ENCODE measurements at regions not wholly inside any gene's neighbourhood (a gene's known extent, or its start where the extent isn't known, plus 50 kb on each side); places are given as distances from the start of the nearest gene placed in this dataset.
"Not testable (repeated sequence)": the region's sequence is repeated elsewhere in the genome, so short reads cannot be mapped to it uniquely, and the experiment has no call there.

GRCh38 chr20:22529150-22530019 is 55.0 kb downstream of the FOXA2 start:
- Histone ChIP-seq H3K4me2 (no peak overlapping the region), H3K4me3 (no peak overlapping the region), H3K9me3 (replicated peaks in 1 of 11) (no peaks in the 10 kb centered on the region), H3K27me3 (no peaks in the 10 kb centered on the region), H3K9ac (no peak overlapping the region), H3K4me1 (peaks cover 0 to 21% (median 11%) of the 10 kb centered on the region in 10 experiments; a peak in 18 of 20 replicates), H3K27ac (no peak overlapping the region), H3K36me3 (no peaks in the 10 kb centered on the region), H4K20me1 (no peaks in the 10 kb centered on the region)
- no peak for TF ChIP-seq Cebpa-rat (IDR thresholded peaks at IDR 0.05)

- no peaks in the 10 kb centered on the region for H3K36me3 ChIP-seq
Observed at GRCh38 chr20:22526512-22527012, 57.8 kb downstream of the FOXA2 start.

DNA sequence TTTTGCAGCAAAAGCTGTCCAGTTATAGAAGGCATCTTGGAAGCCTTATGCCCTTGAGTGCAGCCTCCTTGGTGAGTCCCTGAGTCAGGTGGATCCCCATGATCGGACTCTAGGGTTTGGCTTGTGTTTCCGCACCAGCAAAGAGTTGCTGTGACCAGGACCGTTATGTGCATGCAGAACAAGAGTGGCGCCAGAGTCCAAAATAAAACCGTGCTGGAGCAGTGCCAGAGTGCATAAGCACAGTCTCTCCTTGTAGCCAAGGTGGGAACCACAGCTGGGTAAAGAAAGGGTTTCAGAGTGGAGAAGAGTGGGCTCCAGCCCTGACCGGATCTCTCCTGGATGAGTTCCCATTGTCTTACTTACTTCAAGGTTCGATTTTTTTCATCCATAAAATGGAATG is 58.6 kb downstream of the FOXA2 start:
- no peaks in the 10 kb centered on the region for H3K27me3 ChIP-seq
- H3K9me3 ChIP-seq (replicated peaks in 1 of 11) = no peaks in the 10 kb centered on the region
- no peaks in the 10 kb centered on the region for H4K20me1 ChIP-seq
- H3K27ac ChIP-seq = no peak overlapping the region
- H3K9ac ChIP-seq = no peak overlapping the region
- H3K4me3 ChIP-seq = no peak overlapping the region
- no peak for TF ChIP-seq Cebpa-rat (IDR thresholded peaks at IDR 0.05)
- H3K4me2 ChIP-seq = peak overlapping the region in 8 of 11 experiments; percentile 5 to 53 (median 38); a peak in 14 of 22 replicates
- H3K36me3 ChIP-seq = no peaks in the 10 kb centered on the region
- H3K4me1 ChIP-seq = peaks cover 0 to 21% (median 11%) of the 10 kb centered on the region in 10 experiments; a peak in 18 of 20 replicates

More at GRCh38 chr20:22526512-22527012, 57.8 kb downstream of the FOXA2 start:
- Histone ChIP-seq H3K27me3 (no peaks in the 10 kb centered on the region), H3K4me2 (peak overlapping the region in 8 of 11 experiments; percentile 25 to 53 (median 38); a peak in 12 of 22 replicates), H3K9ac (no peak overlapping the region), H3K9me3 (replicated peaks in 1 of 11) (no peaks in the 10 kb centered on the region), H3K4me3 (no peak overlapping the region), H3K27ac (no peak overlapping the region), H4K20me1 (no peaks in the 10 kb centered on the region), H3K4me1 (peaks cover 0 to 21% (median 11%) of the 10 kb centered on the region in 10 experiments; a peak in 18 of 20 replicates)
- no peak for TF ChIP-seq Cebpa-rat (IDR thresholded peaks at IDR 0.05)

GRCh38 chr20:22525069-22525820 is 59.1 kb downstream of the FOXA2 start:
- Histone ChIP-seq H4K20me1 (no peaks in the 10 kb centered on the region), H3K9ac (no peak overlapping the region), H3K4me3 (no peak overlapping the region), H3K4me1 (peaks cover 0 to 21% (median 11%) of the 10 kb centered on the region in 10 experiments; a peak in 18 of 20 replicates), H3K9me3 (replicated peaks in 1 of 11) (no peaks in the 10 kb centered on the region), H3K27ac (no peak overlapping the region), H3K4me2 (peak overlapping the region in 7 of 11 experiments; percentile 25 to 53 (median 39); a peak in 10 of 22 replicates), H3K36me3 (no peaks in the 10 kb centered on the region), H3K27me3 (no peaks in the 10 kb centered on the region)
- TF ChIP-seq Cebpa-rat (IDR thresholded peaks at IDR 0.05) = no peak

DNA sequence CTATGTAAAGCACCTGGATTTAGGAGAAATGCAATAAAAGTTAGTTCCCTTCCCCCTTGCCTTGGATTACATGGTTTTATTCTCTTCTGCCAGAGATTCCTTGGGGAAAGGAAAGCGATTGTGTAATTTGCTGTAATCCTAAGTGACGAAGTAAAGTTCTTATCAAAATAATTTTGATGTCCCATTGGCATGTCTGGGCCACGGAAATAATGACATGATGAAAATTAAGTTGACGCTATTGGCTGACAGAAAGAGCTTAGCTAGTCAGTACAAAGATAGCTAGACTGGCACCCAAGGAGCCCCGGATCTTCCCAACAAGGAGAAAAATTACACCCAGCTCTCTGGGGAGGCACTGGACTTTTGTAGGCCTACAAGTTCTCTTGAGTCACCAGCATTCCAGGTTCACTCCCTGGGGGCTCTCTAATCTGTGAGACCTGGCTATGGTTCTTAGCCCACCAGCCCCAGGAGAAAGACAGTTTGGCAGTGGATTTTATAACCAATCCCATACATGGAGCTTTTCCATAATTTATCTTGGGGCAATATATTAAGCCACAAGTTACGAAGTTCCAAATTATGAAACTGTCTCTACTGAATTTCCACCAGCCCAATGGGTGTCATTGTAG is 59.9 kb downstream of the FOXA2 start:
- no peak overlapping the region for H3K9ac ChIP-seq
- no peaks in the 10 kb centered on the region for H4K20me1 ChIP-seq
- no peak overlapping the region for H3K4me2 ChIP-seq
- H3K4me1 ChIP-seq = peaks cover 0 to 21% (median 11%) of the 10 kb centered on the region in 10 experiments; a peak in 18 of 20 replicates
- H3K36me3 ChIP-seq = no peaks in the 10 kb centered on the region
- H3K4me3 ChIP-seq = no peak overlapping the region
- no peaks in the 10 kb centered on the region for H3K27me3 ChIP-seq
- no peak for TF ChIP-seq Cebpa-rat (IDR thresholded peaks at IDR 0.05)
- no peaks in the 10 kb centered on the region for H3K9me3 ChIP-seq (replicated peaks in 1 of 11)
- H3K27ac ChIP-seq = no peak overlapping the region

GRCh38 chr20:22523499-22524392 is 60.6 kb downstream of the FOXA2 start:
- Histone ChIP-seq H3K27me3 (no peaks in the 10 kb centered on the region), H3K9ac (no peak overlapping the region), H3K27ac (no peak overlapping the region), H4K20me1 (no peaks in the 10 kb centered on the region), H3K4me2 (no peak overlapping the region), H3K4me1 (peaks cover 0 to 21% (median 11%) of the 10 kb centered on the region in 10 experiments; a peak in 18 of 20 replicates), H3K9me3 (replicated peaks in 1 of 11) (no peaks in the 10 kb centered on the region), H3K36me3 (no peaks in the 10 kb centered on the region), H3K4me3 (no peak overlapping the region)
- TF ChIP-seq Cebpa-rat (IDR thresholded peaks at IDR 0.05) = no peak

- no peak overlapping the region for H3K4me3 ChIP-seq
- no peak for TF ChIP-seq Cebpa-rat (IDR thresholded peaks at IDR 0.05)
- H3K27me3 ChIP-seq = no peaks in the 10 kb centered on the region
- H3K27ac ChIP-seq = no peak overlapping the region
- H3K9me3 ChIP-seq (replicated peaks in 1 of 11) = no peaks in the 10 kb centered on the region
- H3K4me2 ChIP-seq = no peak overlapping the region
- peaks cover 0 to 21% (median 11%) of the 10 kb centered on the region in 10 experiments; a peak in 18 of 20 replicates for H3K4me1 ChIP-seq
- H3K36me3 ChIP-seq = no peaks in the 10 kb centered on the region
- H4K20me1 ChIP-seq = no peaks in the 10 kb centered on the region
- no peak overlapping the region for H3K9ac ChIP-seq
Observed at GRCh38 chr20:22523128-22523498, 61.3 kb downstream of the FOXA2 start.

DNA sequence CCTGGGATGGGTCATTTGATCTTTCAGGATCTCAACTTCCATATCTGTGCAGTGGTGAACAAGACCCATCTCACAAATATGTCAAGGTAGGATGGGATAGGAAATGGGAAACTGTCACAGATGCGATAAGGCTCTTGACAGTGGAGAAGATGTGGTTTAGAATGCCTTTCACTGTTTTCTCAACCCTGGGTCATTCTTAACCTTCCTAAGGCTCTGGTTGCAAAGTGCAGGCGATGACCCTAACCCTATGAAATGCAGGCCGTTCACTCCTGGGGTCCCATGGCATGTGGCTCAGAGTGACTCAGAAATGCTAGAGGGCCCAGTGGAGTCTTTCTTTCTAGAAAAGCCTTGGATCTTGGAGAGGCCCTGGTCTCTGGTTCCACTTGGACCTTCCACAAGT is 61.7 kb downstream of the FOXA2 start:
- Histone ChIP-seq H3K36me3 (no peaks in the 10 kb centered on the region), H3K9me3 (replicated peaks in 1 of 11) (no peaks in the 10 kb centered on the region), H3K27me3 (no peaks in the 10 kb centered on the region), H3K27ac (no peak overlapping the region), H3K4me3 (no peak overlapping the region), H3K9ac (no peak overlapping the region), H4K20me1 (no peaks in the 10 kb centered on the region), H3K4me2 (no peak overlapping the region), H3K4me1 (peaks cover 0 to 21% (median 11%) of the 10 kb centered on the region in 10 experiments; a peak in 18 of 20 replicates)
- no peak for TF ChIP-seq Cebpa-rat (IDR thresholded peaks at IDR 0.05)

GRCh38 chr20:22521940-22522339 is 62.4 kb downstream of the FOXA2 start:
- H3K4me3 ChIP-seq; H3K27ac ChIP-seq; H4K20me1 ChIP-seq; H3K4me2 ChIP-seq; H3K9ac ChIP-seq; H3K36me3 ChIP-seq; H3K27me3 ChIP-seq; H3K9me3 ChIP-seq (replicated peaks in 1 of 11): not testable (repeated sequence)
- H3K4me1 ChIP-seq = peaks cover 0 to 18% (median 11%) of the 10 kb centered on the region in 10 experiments; a peak in 18 of 20 replicates

Data from BLaER1 treated with 17β-estradiol and CSF1 and Interleukin-3, amounts not matched to agents 10 nM and 100 nM (cell line).